HCT116 (cell line): ENCODE measurements at regions not wholly inside any gene's neighbourhood (a gene's known extent, or its start where the extent isn't known, plus 50 kb on each side); places are given as distances from the start of the nearest gene placed in this dataset.

Source experiments
- ATAC-seq: fragments of 200-7000 bp; cut with Tn5 transposase; 2 replicates; pipeline ENCODE4 v1.9.1; 2020; ENCODE audit warnings: mild to moderate bottlenecking, moderate library complexity
- BruUV-seq: library from RNA; stranded (reverse); fragments of 400-500 nt; replicated peaks from 2 replicates; lab custom pipeline; 2021; lab: Mats Ljungman, UMichigan
- CTCF ChIA-PET: fragments of 300-600 bp; sonication (Branson Sonifier 250); formaldehyde crosslinking; loops from one replicate; lab custom pipeline; 2021; ENCODE audit warnings: antibody characterized with exemption; lab: Charles Lee
- POLR2A ChIA-PET: fragments of 300-600, 350-600 bp; sonication (Branson Sonifier 250); formaldehyde crosslinking; loops from one replicate; lab custom pipeline; 2021; ENCODE audit warnings: antibody characterized with exemption; lab: Charles Lee
- RAD21 ChIA-PET, 2 experiments: fragments of 300-600 bp; sonication (Branson Sonifier 250); formaldehyde crosslinking; loops; one replicate each; lab custom pipeline; 2023; ENCODE audit warnings: low total read pairs in 2 of 2; ENCODE audit not compliant: uncharacterized antibody in 2 of 2, unreplicated experiment in 2 of 2, low non-redundant PET in 1 of 2; lab: Charles Lee
- DNase-seq: peaks from one replicate; pipeline ENCODE4 v3.0.0-alpha.2; 2010; ENCODE audit warnings: low read depth, low spot score
- H2AFZ ChIP-seq: fragments of 200-600 bp; shearing (Covaris generic), sonication (generic); 2 replicates; pipeline ENCODE4 v1.6.1; 2017; ENCODE audit warnings: low read depth, mixed run types, mixed read lengths, antibody characterized with exemption, low read length; ENCODE audit not compliant: poor library complexity, severe bottlenecking
- H3K27ac ChIP-seq: 2 replicates; pipeline ENCODE4 v1.5.1; 2012; ENCODE audit warnings: low read depth, low read length
- H3K27me3 ChIP-seq: fragments of 200-600 bp; sonication (generic); 2 replicates; pipeline ENCODE4 v1.6.1; 2016; ENCODE audit warnings: mixed run types, low read length, mixed read lengths; ENCODE audit not compliant: insufficient read depth
- H3K36me3 ChIP-seq, 2 experiments: fragments of 200-500 bp in 1 of 2; fragments of 200-600 bp in 1 of 2; sonication (Bioruptor generic) in 1 of 2; sonication (generic) in 1 of 2; 2 replicates each; pipeline versions ENCODE4 v1.5.1 to v1.6.1; 2014 to 2016; ENCODE audit warnings: low read length in 2 of 2, inconsistent platforms in 1 of 2, mixed read lengths in 1 of 2, mixed run types in 1 of 2; ENCODE audit not compliant: insufficient read depth in 2 of 2, control insufficient read depth in 1 of 2
- H3K4me1 ChIP-seq, 2 experiments: fragments of 200-600 bp in 1 of 2; sonication (generic) in 1 of 2; 2 replicates each; pipeline versions ENCODE4 v1.5.1 to v1.6.1; 2012 to 2017; ENCODE audit warnings: low read length in 2 of 2, inconsistent platforms in 1 of 2, mild to moderate bottlenecking in 1 of 2, mixed read lengths in 1 of 2, mixed run types in 1 of 2, moderate library complexity in 1 of 2; ENCODE audit not compliant: insufficient read depth in 2 of 2, control insufficient read depth in 1 of 2
- H3K4me2 ChIP-seq: fragments of 200-600 bp; sonication (generic); 2 replicates; pipeline ENCODE4 v1.6.1; 2017; ENCODE audit warnings: mixed run types, low read length, mixed read lengths
- H3K4me3 ChIP-seq, 2 experiments: fragments of 200-600 bp in 1 of 2; sonication (generic) in 1 of 2; replicated peaks in 1 of 2; 2 replicates each; pipeline ENCODE4 v1.5.1; 2011 to 2016; ENCODE audit warnings: low read length in 2 of 2, control low read depth in 1 of 2, low read depth in 1 of 2, mild to moderate bottlenecking in 1 of 2, mixed read lengths in 1 of 2, mixed run types in 1 of 2
- H3K79me2 ChIP-seq: fragments of 200-600 bp; sonication (generic); 2 replicates; pipeline ENCODE4 v1.6.1; 2017; ENCODE audit warnings: mild to moderate bottlenecking, mixed run types, low read length, moderate library complexity, mixed read lengths; ENCODE audit not compliant: insufficient read depth
- H3K9ac ChIP-seq: fragments of 200-600 bp; sonication (generic); 2 replicates; pipeline ENCODE4 v1.6.1; 2016; ENCODE audit warnings: low read length, mixed read lengths
- H3K9me2 ChIP-seq: fragments of 200-600 bp; sonication (generic), shearing (Covaris generic); 2 replicates; pipeline ENCODE4 v1.6.1; 2017; ENCODE audit warnings: mixed run types, mild to moderate bottlenecking, moderate library complexity; ENCODE audit not compliant: insufficient read depth
- H3K9me3 ChIP-seq, 2 experiments: fragments of 200-500 bp in 1 of 2; fragments of 200-600 bp in 1 of 2; sonication (Bioruptor generic) in 1 of 2; sonication (generic) in 1 of 2; 2 replicates each; pipeline ENCODE4 v1.6.1; 2014 to 2017; ENCODE audit warnings: low read length in 2 of 2, mixed read lengths in 2 of 2, inconsistent platforms in 1 of 2, low read depth in 1 of 2, mild to moderate bottlenecking in 1 of 2, mixed run types in 1 of 2, moderate library complexity in 1 of 2; ENCODE audit not compliant: control insufficient read depth in 1 of 2, insufficient read depth in 1 of 2
- H4K20me1 ChIP-seq: fragments of 200-600 bp; sonication (generic), shearing (Covaris generic); 2 replicates; pipeline ENCODE4 v1.6.1; 2017; ENCODE audit warnings: mixed run types, mild to moderate bottlenecking, moderate library complexity; ENCODE audit not compliant: insufficient read depth
- ATF3 ChIP-seq: IDR thresholded peaks from 2 replicates; pipeline ENCODE4 v1.6.1; 2012
- EGR1 ChIP-seq: IDR thresholded peaks from 2 replicates; pipeline ENCODE4 v1.6.1; 2012; ENCODE audit warnings: low read depth
- ELF1 ChIP-seq: IDR thresholded peaks from 2 replicates; pipeline ENCODE4 v1.6.1; 2012; ENCODE audit warnings: low read depth, borderline replicate concordance
- TCF7L2 ChIP-seq: IDR thresholded peaks from 2 replicates; pipeline ENCODE4 v1.7.0; 2011; ENCODE audit warnings: borderline replicate concordance, inconsistent platforms; ENCODE audit not compliant: insufficient read depth, insufficient read length; ENCODE audit errors: extremely low read depth
- ZBTB33 ChIP-seq: IDR thresholded peaks from 2 replicates; pipeline ENCODE4 v1.6.1; 2011; ENCODE audit warnings: mild to moderate bottlenecking, low read length, moderate library complexity; ENCODE audit not compliant: insufficient replicate concordance; ENCODE audit errors: extremely low read depth
- ZFX ChIP-seq: fragments of 450-650 bp; IDR thresholded peaks from 2 replicates; pipeline ENCODE4 v1.6.1; 2017
- ZNF274 ChIP-seq: fragments of 200-500 bp; sonication (Bioruptor generic); IDR thresholded peaks from 2 replicates; pipeline ENCODE4 v1.6.1; 2014; ENCODE audit warnings: mild to moderate bottlenecking, low read depth, low read length, inconsistent platforms
- intact Hi-C: fragments of 100-400 bp; cut with micrococcal nuclease; formaldehyde crosslinking; loops from 2 replicates; pipeline ENCODE4 v1.10.0; 2022

GRCh38 chr6:169994739-169995138, 243.3 kb downstream of the ERMARD start (continued):
- no peak for TF ChIP-seq TCF7L2
- TF ChIP-seq ZBTB33: no peak
- TF ChIP-seq ZFX: no peak
- TF ChIP-seq, all 23 proteins: peak for 0

GRCh38 chr6:169993861-169994481, 242.5 kb downstream of the ERMARD start:
- no peaks in the 10 kb centered on the region for H3K9me2 ChIP-seq
- H4K20me1 ChIP-seq: no peaks in the 10 kb centered on the region
- H3K79me2 ChIP-seq: no peaks in the 10 kb centered on the region
- H3K36me3 ChIP-seq: no peaks in the 10 kb centered on the region
- H2AFZ ChIP-seq: no peak overlapping the region
- CTCF ChIA-PET: no interaction called here
- intact Hi-C loops: no loop called here
- H3K27ac ChIP-seq: no peak overlapping the region
- H3K4me1 ChIP-seq: no peaks in the 10 kb centered on the region
- H3K9me3 ChIP-seq: no peaks in the 10 kb centered on the region
- H3K9ac ChIP-seq: no peak overlapping the region
- H3K27me3 ChIP-seq: no peaks in the 10 kb centered on the region
- POLR2A ChIA-PET: no interaction called here
- ATAC-seq (no peak), DNase-seq (no peak)
- TF ChIP-seq ZNF274 (no peak), ELF1 (no peak), EGR1 (no peak), ATF3 (no peak)
- no peak overlapping the region for H3K4me2 ChIP-seq
- RAD21 ChIA-PET: no interaction called here
- no peak overlapping the region for H3K4me3 ChIP-seq
- BruUV-seq: no TSS peak
